ENCODE measurements at regions not wholly inside any gene's neighbourhood (a gene's known extent, or its start where the extent isn't known, plus 50 kb on each side); places are given as distances from the start of the nearest gene placed in this dataset.
"Not testable (repeated sequence)": the region's sequence is repeated elsewhere in the genome, so short reads cannot be mapped to it uniquely, and the experiment has no call there.

DNA sequence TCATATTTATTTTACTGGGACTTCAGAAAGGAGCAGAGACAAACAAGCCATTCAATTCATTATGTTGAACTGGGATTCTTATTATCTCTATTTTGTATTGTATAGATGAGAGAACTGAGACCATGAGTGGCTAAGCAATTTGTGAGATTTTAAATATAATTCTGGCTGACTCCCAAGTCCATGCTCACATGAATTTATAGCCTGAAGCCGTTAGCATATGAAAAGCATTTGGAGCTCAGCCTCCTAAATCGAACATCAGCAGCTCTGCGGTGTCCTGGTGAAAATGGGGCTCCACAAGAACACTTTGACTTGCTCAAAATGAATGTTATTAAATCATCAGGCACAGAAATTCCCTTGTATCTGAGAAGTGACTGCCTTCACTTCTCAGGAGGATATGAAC, 96.8 kb upstream of the DPT start:
- no peak for DNase-seq (ENCODE audit: low read depth in 2 of 2)

DNA sequence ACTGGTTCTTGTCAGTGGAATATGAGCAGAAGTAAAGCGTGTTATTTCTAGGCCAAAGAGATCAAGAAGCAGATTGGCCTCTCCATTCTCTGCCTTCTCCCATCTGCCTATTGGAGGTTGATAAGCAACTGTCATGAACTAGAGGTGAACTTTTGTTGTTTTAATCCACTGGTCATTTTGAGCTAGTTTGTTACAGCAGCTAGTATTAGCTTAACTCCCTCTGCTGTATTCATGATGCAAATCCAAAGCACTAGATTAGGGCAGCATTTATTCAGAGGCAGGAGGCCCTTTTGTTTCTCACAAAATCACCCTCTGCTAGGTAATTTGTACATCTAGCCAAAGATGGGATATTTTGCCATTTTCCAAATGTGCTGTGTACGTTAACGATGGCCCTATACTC, 97.3 kb upstream of the DPT start:
- no peak for DNase-seq (ENCODE audit: low read depth in 2 of 2)

GRCh38 chr1:168827557-168827956, 98.6 kb upstream of the DPT start:
- no peak for DNase-seq (ENCODE audit: low read depth in 2 of 2)

GRCh38 chr1:168829876-168830275, 100.9 kb upstream of the DPT start:
- no peak for DNase-seq (ENCODE audit: low read depth in 2 of 2)

GRCh38 chr1:168830562-168830961, 101.6 kb upstream of the DPT start:
- DNase-seq (ENCODE audit: low read depth in 2 of 2): no peak

DNA sequence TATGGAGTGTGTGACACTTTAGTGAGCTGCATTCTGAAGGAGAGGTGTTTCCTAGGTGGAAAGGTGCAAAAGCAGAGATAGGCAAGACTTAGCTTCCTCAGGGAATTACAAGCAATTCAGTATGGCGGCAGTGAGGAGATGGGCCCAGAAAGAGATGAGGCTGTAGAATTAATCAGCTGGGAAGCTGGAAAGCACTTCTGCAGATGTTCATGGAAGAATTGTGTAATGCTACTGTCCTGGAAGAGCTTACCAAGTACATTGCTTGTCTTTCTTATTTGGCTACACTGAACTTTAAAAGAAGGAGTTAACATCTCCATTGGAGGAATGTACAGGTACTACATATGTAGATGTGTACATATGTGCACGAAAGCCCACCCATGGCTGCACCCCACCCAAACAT, 103.7 kb upstream of the DPT start:
- no peak for DNase-seq (ENCODE audit: low read depth in 2 of 2)

DNA sequence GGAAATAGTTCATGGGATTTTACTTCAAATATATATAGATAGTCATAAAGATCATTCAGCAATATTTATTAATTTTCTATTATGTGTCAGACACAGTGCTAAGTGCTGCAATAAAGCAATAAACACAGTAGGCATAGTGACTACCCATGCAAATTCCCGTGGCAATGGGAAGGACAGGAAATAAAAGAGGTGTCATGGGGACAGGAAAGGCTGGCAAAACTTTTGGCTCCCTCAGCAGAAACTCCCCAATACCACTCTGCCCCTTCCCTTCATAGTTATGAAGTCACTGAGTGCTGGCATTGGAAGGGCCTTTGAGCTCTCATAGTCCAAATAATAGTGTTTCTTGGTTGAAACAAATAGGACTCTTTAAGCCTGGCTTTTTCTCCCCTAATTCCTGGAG, 104.4 kb upstream of the DPT start:
- no peak for DNase-seq (ENCODE audit: low read depth in 2 of 2)

DNA sequence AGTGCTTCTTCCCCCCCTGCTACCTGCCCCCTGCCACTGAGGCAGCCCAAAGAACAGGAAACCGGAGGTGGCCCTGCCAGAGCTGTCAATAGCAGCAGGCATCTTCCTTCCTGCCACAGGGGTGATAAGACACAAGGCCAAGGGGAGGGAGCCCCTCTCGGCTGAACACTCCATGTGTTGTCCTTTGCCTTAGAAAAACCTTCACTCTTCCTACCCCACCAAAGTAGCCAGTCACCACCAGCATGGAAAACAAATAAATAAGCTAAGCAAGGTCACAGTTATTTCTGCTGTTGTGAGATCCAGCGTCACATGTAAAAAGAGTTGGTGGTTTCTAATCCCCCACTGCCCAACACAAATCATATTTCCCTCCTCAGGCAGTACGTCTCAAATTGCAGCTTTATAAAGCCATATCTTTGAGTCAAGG, 104.8 kb upstream of the DPT start:
- no peak for DNase-seq (ENCODE audit: low read depth in 2 of 2)

DNA sequence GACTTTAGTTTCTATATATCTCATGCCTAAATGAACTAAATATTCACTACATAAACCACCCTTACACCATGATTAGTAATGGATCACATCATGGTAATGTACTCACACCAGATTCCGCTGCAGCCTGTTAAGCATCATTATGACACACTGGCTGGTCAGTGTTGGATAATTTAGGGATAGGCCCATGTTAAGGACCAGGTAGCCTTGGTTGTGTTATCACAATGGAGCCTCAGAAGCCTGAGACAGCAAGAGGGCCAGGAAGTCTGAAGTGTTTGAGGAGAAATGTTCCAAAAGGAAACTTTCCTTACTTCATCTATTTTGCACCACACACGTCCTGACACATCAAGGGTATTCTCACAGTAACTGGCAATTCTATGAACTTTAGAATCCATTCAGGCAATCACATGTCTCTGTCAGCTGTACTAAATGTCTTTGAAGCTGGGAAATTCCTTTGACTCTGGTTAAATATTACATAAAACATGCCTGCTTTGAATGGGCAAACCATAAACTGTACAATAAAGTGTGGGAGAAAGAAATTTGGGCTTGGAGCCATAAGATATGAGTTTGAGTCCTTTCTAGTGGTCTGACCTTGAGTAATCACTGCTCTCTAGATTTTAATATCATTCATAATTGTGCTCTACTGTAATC, 105.3 kb upstream of the DPT start:
- no peak for DNase-seq (ENCODE audit: low read depth in 2 of 2)

- DNase-seq (ENCODE audit: low read depth in 2 of 2): no peak
These were observed 106.2 kb upstream of the DPT start for GRCh38 chr1:168835176-168835575.

- no peak for DNase-seq (ENCODE audit: low read depth in 2 of 2)
These were observed 106.8 kb upstream of the DPT start for GRCh38 chr1:168835791-168836190.

DNA sequence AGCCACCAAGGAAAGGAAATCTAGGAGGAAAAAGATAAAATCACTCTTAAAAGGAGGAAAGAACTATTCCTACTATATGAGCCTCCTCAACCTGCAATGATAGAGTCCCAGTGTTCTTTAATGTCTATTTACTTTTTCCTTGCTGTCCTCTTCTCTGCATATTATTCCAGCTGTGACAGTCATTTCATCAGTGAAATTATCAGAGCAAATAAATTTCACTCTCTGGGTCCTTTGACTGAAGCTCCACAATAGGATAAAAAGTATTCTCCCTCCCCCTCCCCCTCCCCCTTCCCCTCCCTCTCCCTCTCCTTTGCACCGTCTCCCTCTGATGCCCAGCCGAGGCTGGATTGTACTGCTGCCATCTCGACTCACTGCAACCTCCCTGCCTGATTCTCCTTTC, 107.5 kb upstream of the DPT start:
- DNase-seq (ENCODE audit: low read depth in 2 of 2): no peak

GRCh38 chr1:168837230-168837629, 108.2 kb upstream of the DPT start:
- not testable (repeated sequence) for DNase-seq (ENCODE audit: low read depth in 2 of 2)

GRCh38 chr1:168842306-168842705, 113.3 kb upstream of the DPT start:
- DNase-seq (ENCODE audit: low read depth in 2 of 2): no peak

DNA sequence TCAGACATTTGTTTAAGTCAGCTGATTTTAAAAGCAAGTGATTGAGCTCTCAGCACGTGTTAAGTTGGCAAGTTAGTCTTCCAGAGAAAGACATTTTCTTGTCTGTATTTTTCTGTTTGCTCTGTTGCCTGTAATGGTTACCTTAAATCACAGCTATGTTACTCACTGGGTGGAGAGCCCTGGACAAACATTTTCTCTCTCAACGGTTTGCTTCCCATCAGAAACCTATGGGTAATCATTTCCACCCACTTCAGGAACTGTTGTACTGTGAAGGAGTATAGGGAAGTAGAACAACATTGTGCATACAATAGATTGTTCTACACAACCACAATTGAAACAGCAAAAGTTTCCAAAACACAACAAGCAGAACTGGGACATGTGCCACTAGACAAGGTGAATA, 113.9 kb upstream of the DPT start:
- no peak for DNase-seq (ENCODE audit: low read depth in 2 of 2)

- no peak for DNase-seq (ENCODE audit: low read depth in 2 of 2)
These were observed 114.4 kb upstream of the DPT start for GRCh38 chr1:168843401-168843800.

- DNase-seq (ENCODE audit: low read depth in 2 of 2): no peak
These were observed 114.9 kb upstream of the DPT start for GRCh38 chr1:168843950-168844349.

- DNase-seq (ENCODE audit: low read depth in 2 of 2): no peak
These were observed 116.1 kb upstream of the DPT start for GRCh38 chr1:168845140-168845539.

GRCh38 chr1:168848051-168848450, 119.0 kb upstream of the DPT start:
- no peak for DNase-seq (ENCODE audit: low read depth in 2 of 2)

DNA sequence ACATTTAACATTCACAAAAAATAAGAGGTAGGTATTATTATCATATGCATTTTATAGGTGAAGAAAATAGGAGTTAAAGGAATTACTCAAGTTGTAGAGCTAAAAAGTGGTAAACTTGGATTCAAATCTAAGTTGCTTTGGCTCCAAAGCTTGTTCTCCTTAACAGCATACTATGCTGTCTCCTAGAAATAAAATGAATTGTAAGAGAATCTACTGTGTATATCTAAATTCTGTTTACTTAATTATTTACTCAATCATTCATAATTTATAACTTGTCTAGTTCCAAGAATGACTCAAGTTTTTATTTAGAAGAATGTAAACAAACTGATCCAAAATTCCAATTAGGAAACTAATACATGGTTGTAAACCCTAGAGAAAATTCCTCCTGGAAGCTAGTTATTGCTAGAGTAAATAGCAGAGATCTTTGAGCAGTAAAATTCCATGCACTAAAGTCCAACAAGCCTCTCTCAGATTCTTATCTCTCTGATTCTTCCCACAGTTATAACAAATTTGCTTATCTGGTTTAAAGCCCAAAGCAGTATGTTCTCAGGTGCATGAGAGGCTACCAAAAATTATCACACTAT, 132.5 kb upstream of the DPT start:
- no peak for DNase-seq (ENCODE audit: low read depth in 2 of 2)

DNA sequence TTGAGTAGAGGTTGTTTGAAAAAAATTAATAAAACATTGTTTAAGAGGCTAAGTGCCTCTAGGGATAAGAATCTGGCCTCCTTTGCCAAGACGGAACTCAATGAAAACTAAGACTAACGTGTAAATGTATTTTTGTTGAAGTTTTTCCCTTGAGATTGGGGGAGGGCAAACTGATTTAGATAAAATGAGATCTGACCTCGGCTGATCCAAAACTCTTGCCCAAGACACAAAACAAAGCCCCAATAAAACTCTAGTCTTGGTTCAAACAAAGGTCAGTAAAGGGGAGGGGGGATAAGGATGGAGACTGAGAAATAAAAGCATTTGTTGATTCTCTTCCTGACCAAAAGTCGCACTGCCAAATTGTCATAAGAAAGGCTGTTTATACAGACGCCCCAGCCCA, 134.8 kb upstream of the DPT start:
- no peak for DNase-seq (ENCODE audit: low read depth in 2 of 2)

DNA sequence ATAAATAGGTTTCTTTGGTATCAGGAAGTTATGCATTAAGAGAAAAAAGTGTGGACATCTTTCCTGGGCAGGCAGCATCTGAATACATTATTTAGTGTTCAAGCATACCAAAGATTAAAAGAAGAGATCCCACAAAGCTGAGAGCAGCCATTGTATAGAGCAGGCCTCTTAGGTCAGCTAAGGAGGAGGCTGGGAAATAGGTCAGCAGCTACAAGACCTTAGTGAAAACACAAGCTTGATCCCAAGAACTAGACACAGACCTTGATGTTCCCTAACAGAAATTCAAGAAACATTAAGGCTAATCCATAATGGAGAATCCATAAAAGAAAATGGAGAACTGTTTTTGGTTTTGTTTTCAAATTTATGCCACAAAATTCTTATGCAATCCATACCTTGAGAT, 135.3 kb upstream of the DPT start:
- no peak for DNase-seq (ENCODE audit: low read depth in 2 of 2)

DNA sequence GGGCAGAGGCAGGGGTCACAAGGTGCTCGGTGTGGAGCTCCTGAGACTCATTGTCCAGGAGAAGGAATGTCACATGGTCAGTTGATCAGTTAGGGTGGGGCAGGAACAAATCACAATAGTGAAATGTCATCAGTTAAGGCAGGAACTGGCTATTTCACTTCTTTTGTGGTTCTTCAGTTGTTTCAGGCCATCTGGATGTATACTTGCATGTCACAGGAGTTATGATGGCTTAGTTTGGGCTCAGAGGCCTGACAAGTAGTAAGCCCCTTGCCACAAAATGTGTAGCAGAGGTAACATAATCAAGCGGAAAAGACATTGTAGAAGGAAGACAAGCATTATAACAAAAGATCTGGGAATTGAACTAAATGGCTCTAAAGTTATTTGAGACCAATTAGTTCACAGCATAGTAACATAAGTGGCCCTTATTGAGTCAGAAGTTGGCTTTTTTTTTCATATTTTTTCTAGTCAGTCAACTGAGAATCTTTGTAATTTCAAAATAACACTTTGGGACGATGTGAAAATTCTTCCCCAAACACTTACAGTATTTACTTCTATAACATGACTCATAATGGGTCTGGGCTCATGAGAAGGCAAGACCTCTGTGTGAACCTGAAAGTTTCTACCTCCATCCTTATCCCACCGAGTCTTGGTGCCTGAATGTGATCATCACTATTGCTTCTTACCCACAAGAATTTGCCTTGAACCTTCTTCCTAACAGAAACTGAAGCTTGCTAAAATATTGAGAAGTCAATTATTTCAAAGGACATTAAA, 137.0 kb upstream of the DPT start:
- no peak for DNase-seq (ENCODE audit: low read depth in 2 of 2)

Data from lung microvascular endothelial cell (primary cell).